Activated CD8-positive, alpha-beta memory T cell treated with anti-CD3 and anti-CD28 coated beads, Interleukin-2, amount 10 ng/mL, durations not matched to agents 7 days and 5 days (primary cell): ENCODE measurements at regions not wholly inside any gene's neighbourhood (a gene's known extent, or its start where the extent isn't known, plus 50 kb on each side); places are given as distances from the start of the nearest gene placed in this dataset.
"Not testable (repeated sequence)": the region's sequence is repeated elsewhere in the genome, so short reads cannot be mapped to it uniquely, and the experiment has no call there.

Experiments
- ATAC-seq: fragments of 150-1000 bp; cut with Tn5 transposase; one replicate; pipeline ENCODE4 v1.10.0; 2021; ENCODE audit warnings: moderate library complexity
- CTCF ChIA-PET: fragments of 350-600 bp; sonication (Branson Sonifier 250); formaldehyde crosslinking; loops from one replicate; lab custom pipeline; 2021; ENCODE audit warnings: antibody characterized with exemption; lab: Charles Lee
- DNase-seq: peaks from one replicate; pipeline ENCODE4 v3.0.0-alpha.2; 2020
- H3K27ac Mint-ChIP-seq: one replicate; pipeline ENCODE4 v1.8.0; 2021; ENCODE audit warnings: mild to moderate bottlenecking, mixed read lengths
- H3K27me3 Mint-ChIP-seq: one replicate; pipeline ENCODE4 v1.8.0; 2021; ENCODE audit warnings: mixed read lengths
- H3K36me3 Mint-ChIP-seq: one replicate; pipeline ENCODE4 v1.8.0; 2021; ENCODE audit warnings: mild to moderate bottlenecking, mixed read lengths
- H3K4me1 Mint-ChIP-seq: one replicate; pipeline ENCODE4 v1.8.0; 2021; ENCODE audit warnings: mixed read lengths
- H3K4me3 Mint-ChIP-seq: one replicate; pipeline ENCODE4 v1.8.0; 2021; ENCODE audit warnings: mild to moderate bottlenecking, moderate library complexity, mixed read lengths
- H3K9me3 Mint-ChIP-seq: one replicate; pipeline ENCODE4 v1.8.0; 2022; ENCODE audit warnings: low read depth, mixed read lengths

- no peak overlapping the region for H3K4me3 Mint-ChIP-seq
- H3K9me3 Mint-ChIP-seq = peaks cover 2% of the 10 kb centered on the region
- H3K36me3 Mint-ChIP-seq = no peaks in the 10 kb centered on the region
- no peak for ATAC-seq
- no peaks in the 10 kb centered on the region for H3K4me1 Mint-ChIP-seq
- no peaks in the 10 kb centered on the region for H3K27me3 Mint-ChIP-seq
- no peak for DNase-seq
- CTCF ChIA-PET = no interaction called here
- no peak overlapping the region for H3K27ac Mint-ChIP-seq
Measured at GRCh38 chr5:92019376-92019990, 636.4 kb upstream of the ARRDC3 start.

DNA sequence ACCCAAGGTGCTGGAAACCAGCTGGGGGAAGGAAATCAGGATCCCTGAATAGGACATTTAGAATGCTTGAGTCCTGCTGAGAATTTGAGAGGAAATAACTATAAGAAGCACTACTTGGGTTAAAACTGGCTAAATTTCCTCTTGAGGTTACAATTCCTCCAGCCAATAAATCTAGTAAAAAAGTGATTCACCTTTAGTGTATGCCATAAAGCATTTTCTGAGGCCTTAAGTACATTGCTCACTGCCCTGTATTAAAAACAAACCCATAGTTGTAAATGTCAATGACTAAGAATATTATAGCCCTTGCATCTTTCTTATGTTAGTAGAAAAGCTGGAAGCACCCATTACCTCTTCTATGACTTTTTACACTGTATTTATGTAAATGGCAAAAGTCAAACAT lies 634.7 kb upstream of the ARRDC3 start:
- H3K27ac Mint-ChIP-seq = no peak overlapping the region
- CTCF ChIA-PET = no interaction called here
- H3K9me3 Mint-ChIP-seq = no peaks in the 10 kb centered on the region
- no peak for ATAC-seq
- DNase-seq = no peak
- no peaks in the 10 kb centered on the region for H3K36me3 Mint-ChIP-seq
- no peaks in the 10 kb centered on the region for H3K27me3 Mint-ChIP-seq
- no peaks in the 10 kb centered on the region for H3K4me1 Mint-ChIP-seq
- no peak overlapping the region for H3K4me3 Mint-ChIP-seq

DNA sequence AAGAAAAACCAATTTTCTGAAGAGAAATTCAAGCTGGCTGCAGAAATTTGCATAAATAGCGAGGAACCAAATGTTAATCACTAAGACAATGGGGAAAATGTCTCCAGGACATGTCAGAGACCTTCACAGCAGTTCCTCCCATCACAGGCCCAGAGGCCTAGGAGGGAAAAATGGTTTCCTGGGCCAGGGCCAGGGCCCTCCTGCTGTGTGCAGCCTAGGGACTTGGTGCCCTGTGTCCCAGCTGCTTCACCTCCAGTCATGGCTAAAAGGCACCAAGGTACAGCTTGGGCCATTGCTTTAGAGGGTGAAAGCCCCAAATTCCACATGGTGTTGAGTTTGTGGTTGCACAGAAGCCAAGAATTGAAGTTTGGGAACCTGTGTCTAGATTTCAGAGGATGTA lies 628.7 kb upstream of the ARRDC3 start:
- H3K27me3 Mint-ChIP-seq, DNase-seq, H3K27ac Mint-ChIP-seq, CTCF ChIA-PET, H3K4me3 Mint-ChIP-seq, H3K4me1 Mint-ChIP-seq, ATAC-seq, H3K36me3 Mint-ChIP-seq, H3K9me3 Mint-ChIP-seq: not testable (repeated sequence)

- CTCF ChIA-PET = no interaction called here
- ATAC-seq (no peak), DNase-seq (no peak)
- peaks cover 2% of the 10 kb centered on the region for H3K9me3 Mint-ChIP-seq
- H3K27me3 Mint-ChIP-seq = no peaks in the 10 kb centered on the region
- H3K4me3 Mint-ChIP-seq = no peak overlapping the region
- no peaks in the 10 kb centered on the region for H3K36me3 Mint-ChIP-seq
- H3K4me1 Mint-ChIP-seq = no peaks in the 10 kb centered on the region
- no peak overlapping the region for H3K27ac Mint-ChIP-seq
Measured at GRCh38 chr5:92003806-92004205, 620.7 kb upstream of the ARRDC3 start.

DNA sequence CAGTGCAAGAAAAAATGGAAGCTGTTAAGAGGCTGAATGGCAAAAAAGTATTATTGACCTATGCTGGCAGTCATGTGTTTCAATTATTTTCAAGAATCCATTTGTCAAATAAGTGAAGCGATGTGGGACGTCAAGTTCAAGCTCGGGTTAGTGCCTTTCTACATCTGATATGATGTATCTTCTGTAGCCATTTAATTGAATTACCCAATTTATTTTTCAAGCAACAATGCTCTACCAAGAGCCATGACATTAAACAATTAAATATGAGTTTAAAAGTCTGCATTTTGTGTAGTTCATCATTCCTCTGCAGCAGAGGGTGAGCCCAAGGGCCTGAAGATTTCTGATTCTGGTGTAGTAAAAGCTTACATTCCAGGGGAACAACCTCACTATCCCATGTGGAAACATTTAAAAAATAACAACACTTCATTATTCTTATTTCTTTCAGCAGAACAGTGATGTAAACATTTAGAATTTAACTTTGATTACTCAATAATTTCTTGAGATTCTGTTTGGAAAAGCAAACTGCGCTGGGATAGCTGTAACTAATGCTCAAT lies 619.7 kb upstream of the ARRDC3 start:
- CTCF ChIA-PET = no interaction called here

GRCh38 chr5:91998774-91999173 lies 615.7 kb upstream of the ARRDC3 start:
- no peak for DNase-seq

More for the DNA sequence above, 619.7 kb upstream of the ARRDC3 start:
- no peaks in the 10 kb centered on the region for H3K36me3 Mint-ChIP-seq
- ATAC-seq (no peak), DNase-seq (no peak)
- no peak overlapping the region for H3K27ac Mint-ChIP-seq
- H3K4me3 Mint-ChIP-seq = no peak overlapping the region
- H3K9me3 Mint-ChIP-seq = peaks cover 2% of the 10 kb centered on the region
- H3K27me3 Mint-ChIP-seq = no peaks in the 10 kb centered on the region
- no peaks in the 10 kb centered on the region for H3K4me1 Mint-ChIP-seq

GRCh38 chr5:91983869-91984268 lies 600.8 kb upstream of the ARRDC3 start:
- no peaks in the 10 kb centered on the region for H3K4me1 Mint-ChIP-seq
- no peak for ATAC-seq
- no peak overlapping the region for H3K27ac Mint-ChIP-seq
- H3K27me3 Mint-ChIP-seq = no peaks in the 10 kb centered on the region
- no peak for DNase-seq
- CTCF ChIA-PET = no interaction called here
- peaks cover 6% of the 10 kb centered on the region for H3K9me3 Mint-ChIP-seq
- no peaks in the 10 kb centered on the region for H3K36me3 Mint-ChIP-seq
- H3K4me3 Mint-ChIP-seq = no peak overlapping the region

More at GRCh38 chr5:91998774-91999173, 615.7 kb upstream of the ARRDC3 start:
- no peak for ATAC-seq
- Mint-ChIP-seq H3K9me3 (no peaks in the 10 kb centered on the region), H3K4me3 (no peak overlapping the region), H3K4me1 (no peaks in the 10 kb centered on the region), H3K36me3 (no peaks in the 10 kb centered on the region), H3K27ac (no peak overlapping the region), H3K27me3 (no peaks in the 10 kb centered on the region)
- CTCF ChIA-PET = no interaction called here

- CTCF ChIA-PET = interaction anchor here (0.5 kb wide), 1 partner anchor 881 kb away, joined by 3 read pairs; no protein-coding TSS in a partner anchor
- Mint-ChIP-seq H3K9me3 (peaks cover 7% of the 10 kb centered on the region), H3K27ac (no peak overlapping the region), H3K36me3 (no peaks in the 10 kb centered on the region), H3K4me1 (no peaks in the 10 kb centered on the region), H3K4me3 (no peak overlapping the region), H3K27me3 (no peaks in the 10 kb centered on the region)
- DNase-seq (no peak), ATAC-seq (no peak)
Measured at GRCh38 chr5:91978221-91978882, 595.2 kb upstream of the ARRDC3 start.

DNA sequence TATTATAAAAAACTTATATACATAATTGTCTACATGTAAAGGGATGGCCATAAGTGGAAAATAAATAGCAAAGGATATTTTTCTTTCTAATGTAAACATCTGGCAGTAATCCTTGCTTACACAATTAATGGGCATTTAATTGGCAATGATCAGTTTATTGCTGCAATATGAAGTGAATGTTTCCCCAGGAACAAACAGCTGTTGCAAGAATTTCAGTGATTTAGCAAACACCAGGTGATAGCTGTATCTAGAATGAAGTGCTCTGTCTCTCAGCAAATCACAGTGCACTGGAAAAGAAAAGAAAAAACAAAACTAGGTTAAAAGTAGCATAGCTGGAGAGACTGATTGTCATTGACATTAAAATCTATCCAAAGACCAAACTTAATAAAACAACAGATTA lies 594.5 kb upstream of the ARRDC3 start:
- Mint-ChIP-seq H3K36me3 (no peaks in the 10 kb centered on the region), H3K9me3 (peaks cover 6% of the 10 kb centered on the region), H3K27me3 (no peaks in the 10 kb centered on the region), H3K4me1 (no peaks in the 10 kb centered on the region), H3K4me3 (no peak overlapping the region), H3K27ac (no peak overlapping the region)
- DNase-seq (no peak), ATAC-seq (no peak)
- CTCF ChIA-PET = no interaction called here

- no peak for ATAC-seq
- Mint-ChIP-seq H3K9me3 (peaks cover 2% of the 10 kb centered on the region), H3K27ac (no peak overlapping the region), H3K27me3 (no peaks in the 10 kb centered on the region), H3K36me3 (no peaks in the 10 kb centered on the region), H3K4me1 (no peaks in the 10 kb centered on the region), H3K4me3 (no peak overlapping the region)
- CTCF ChIA-PET = no interaction called here
- no peak for DNase-seq
Measured at GRCh38 chr5:91976451-91976850, 593.3 kb upstream of the ARRDC3 start.

DNA sequence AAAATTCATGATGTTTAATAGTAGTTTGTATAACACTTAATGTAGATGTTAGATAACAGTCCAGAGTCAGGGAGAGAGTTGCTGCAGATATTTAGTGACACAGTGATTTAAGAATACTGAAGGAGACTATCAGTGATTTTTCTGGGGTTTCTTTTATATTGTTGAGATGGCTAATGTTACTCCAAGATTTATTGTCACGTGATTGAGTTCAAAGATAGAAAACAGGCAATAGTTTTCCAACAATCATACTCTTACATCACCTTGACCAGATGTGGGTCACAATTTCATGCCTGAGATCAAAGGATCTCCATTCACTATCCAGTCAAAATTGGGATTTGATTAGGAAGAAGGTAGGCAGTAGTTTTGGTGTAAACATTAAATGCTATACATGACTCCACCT lies 580.0 kb upstream of the ARRDC3 start:
- H3K9me3 Mint-ChIP-seq = no peaks in the 10 kb centered on the region
- no peaks in the 10 kb centered on the region for H3K36me3 Mint-ChIP-seq
- H3K27ac Mint-ChIP-seq = no peak overlapping the region
- no peak overlapping the region for H3K4me3 Mint-ChIP-seq
- CTCF ChIA-PET = no interaction called here
- H3K27me3 Mint-ChIP-seq = no peaks in the 10 kb centered on the region
- DNase-seq (no peak), ATAC-seq (no peak)
- H3K4me1 Mint-ChIP-seq = no peaks in the 10 kb centered on the region

GRCh38 chr5:91957666-91958065 lies 574.5 kb upstream of the ARRDC3 start:
- ATAC-seq (no peak), DNase-seq (no peak)
- no peaks in the 10 kb centered on the region for H3K36me3 Mint-ChIP-seq
- H3K4me1 Mint-ChIP-seq = no peaks in the 10 kb centered on the region
- H3K27ac Mint-ChIP-seq = no peak overlapping the region
- no peak overlapping the region for H3K4me3 Mint-ChIP-seq
- H3K9me3 Mint-ChIP-seq = no peaks in the 10 kb centered on the region
- CTCF ChIA-PET = no interaction called here
- H3K27me3 Mint-ChIP-seq = no peaks in the 10 kb centered on the region

DNA sequence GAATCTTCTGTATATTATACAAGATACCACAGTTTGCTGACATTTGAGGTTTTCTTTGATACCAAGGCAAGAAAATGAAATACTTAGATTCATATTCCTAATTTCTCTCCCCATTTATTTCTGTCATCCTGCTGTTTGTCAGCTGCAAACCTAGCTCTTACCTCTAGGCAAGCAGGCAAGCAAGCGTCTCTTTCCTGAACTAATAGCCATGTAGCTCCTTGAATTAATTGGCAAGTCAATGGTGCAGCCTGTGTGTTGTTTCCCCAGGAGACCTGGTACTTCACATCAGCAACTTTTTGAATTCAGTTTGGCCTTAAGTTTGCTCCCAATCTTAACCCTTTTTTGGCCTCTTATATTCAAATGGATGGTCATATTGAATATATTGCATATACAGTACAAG lies 573.6 kb upstream of the ARRDC3 start:
- no peak overlapping the region for H3K4me3 Mint-ChIP-seq
- no peak for DNase-seq
- no peak overlapping the region for H3K27ac Mint-ChIP-seq

GRCh38 chr5:91955610-91956009 lies 572.5 kb upstream of the ARRDC3 start:
- Mint-ChIP-seq H3K4me3 (no peak overlapping the region), H3K27me3 (no peaks in the 10 kb centered on the region), H3K36me3 (no peaks in the 10 kb centered on the region), H3K27ac (no peak overlapping the region), H3K9me3 (no peaks in the 10 kb centered on the region), H3K4me1 (no peaks in the 10 kb centered on the region)
- CTCF ChIA-PET = no interaction called here
- DNase-seq (no peak), ATAC-seq (no peak)

More for the DNA sequence above, 573.6 kb upstream of the ARRDC3 start:
- Mint-ChIP-seq H3K36me3 (no peaks in the 10 kb centered on the region), H3K4me1 (no peaks in the 10 kb centered on the region), H3K27me3 (no peaks in the 10 kb centered on the region), H3K9me3 (no peaks in the 10 kb centered on the region)
- ATAC-seq = no peak
- CTCF ChIA-PET = no interaction called here
